PC-3 (cell line): ENCODE measurements at regions not wholly inside any gene's neighbourhood (a gene's known extent, or its start where the extent isn't known, plus 50 kb on each side); places are given as distances from the start of the nearest gene placed in this dataset.
"Not testable (repeated sequence)": the region's sequence is repeated elsewhere in the genome, so short reads cannot be mapped to it uniquely, and the experiment has no call there.

Experiments
- CTCF ChIP-seq: fragments of 300-600 bp; sonication (generic); conservative IDR thresholded peaks from 2 replicates; pipeline ENCODE4 v1.5.1; 2017; ENCODE audit warnings: antibody characterized with exemption, low read depth, mild to moderate bottlenecking, low read length
- EZH2phosphoT487 ChIP-seq: fragments of 300-600 bp; sonication (generic); IDR thresholded peaks from 2 replicates; pipeline ENCODE4 v1.6.1; 2018; ENCODE audit warnings: mild to moderate bottlenecking, antibody characterized with exemption, low read length, borderline replicate concordance

- TF ChIP-seq CTCF, EZH2phosphoT487: not testable (repeated sequence)
Measured at GRCh38 chr15:81822587-81822986, 223.2 kb downstream of the MEX3B start.
